HAP-1 (cell line): ENCODE measurements at regions not wholly inside any gene's neighbourhood (a gene's known extent, or its start where the extent isn't known, plus 50 kb on each side); places are given as distances from the start of the nearest gene placed in this dataset.

Experiments
- DNase-seq, 2 experiments: peaks; one replicate each; pipeline ENCODE4 v3.0.0-alpha.2; 2016 to 2020; ENCODE audit warnings: low spot score in 2 of 2
- H3K27me3 ChIP-seq: fragments of 250-450 bp; sonication (Bioruptor Pico); 2 replicates; pipeline ENCODE4 v1.5.1; 2020; ENCODE audit warnings: low read depth, mild to moderate bottlenecking, moderate library complexity
- H3K36me3 ChIP-seq: fragments of 250-450 bp; sonication (Bioruptor Pico); replicated peaks from 2 replicates; pipeline ENCODE4 v1.5.1; 2020; ENCODE audit warnings: mild to moderate bottlenecking
- H3K4me1 ChIP-seq: fragments of 250-450 bp; sonication (Bioruptor Pico); 2 replicates; pipeline ENCODE4 v1.5.1; 2020; ENCODE audit warnings: mild to moderate bottlenecking
- H3K4me3 ChIP-seq: fragments of 250-450 bp; sonication (Bioruptor Pico); 2 replicates; pipeline ENCODE4 v1.5.1; 2020; ENCODE audit warnings: mild to moderate bottlenecking, moderate library complexity
- H3K9me3 ChIP-seq: fragments of 250-450 bp; sonication (Bioruptor Pico); 2 replicates; pipeline ENCODE4 v1.5.1; 2020; ENCODE audit warnings: mild to moderate bottlenecking, moderate library complexity
- in situ Hi-C: fragments of 300-500 bp; cut with MboI; formaldehyde crosslinking; loops from 3 replicates; pipeline ENCODE4 v1.14.3; 2020; ENCODE audit warnings: low sequenced_read_pairs, inconsistent platforms, mixed read lengths

GRCh38 chrX:117376460-117376859 is 740.1 kb downstream of the KLHL13 start:
- Histone ChIP-seq H3K9me3 (no peaks in the 10 kb centered on the region), H3K27me3 (no peaks in the 10 kb centered on the region), H3K36me3 (no peaks in the 10 kb centered on the region), H3K4me3 (no peak overlapping the region), H3K4me1 (peaks cover 2% of the 10 kb centered on the region; the same call in 1 of the 2 replicates)
- in situ Hi-C loops = no loop called here
- no peak for DNase-seq

DNA sequence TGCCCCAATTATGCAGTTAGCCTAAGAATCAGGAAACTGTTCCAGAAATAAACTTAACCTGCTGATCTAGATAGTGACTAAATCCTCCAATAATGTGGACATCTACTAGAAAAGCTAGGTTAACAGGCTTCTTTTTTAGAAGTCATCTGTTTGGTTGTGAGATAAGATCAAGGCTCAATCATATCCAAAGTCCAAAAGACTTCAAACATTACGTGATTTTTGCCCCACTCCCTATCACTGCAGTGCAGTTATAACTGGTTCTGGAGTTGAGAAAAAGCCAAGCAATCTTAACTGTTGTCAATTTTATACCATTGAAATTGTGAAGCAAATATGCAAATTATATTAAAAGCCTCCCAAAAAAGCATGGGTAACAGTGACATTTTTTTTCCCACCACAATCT is 781.4 kb downstream of the KLHL13 start:
- in situ Hi-C loops = no loop called here

DNA sequence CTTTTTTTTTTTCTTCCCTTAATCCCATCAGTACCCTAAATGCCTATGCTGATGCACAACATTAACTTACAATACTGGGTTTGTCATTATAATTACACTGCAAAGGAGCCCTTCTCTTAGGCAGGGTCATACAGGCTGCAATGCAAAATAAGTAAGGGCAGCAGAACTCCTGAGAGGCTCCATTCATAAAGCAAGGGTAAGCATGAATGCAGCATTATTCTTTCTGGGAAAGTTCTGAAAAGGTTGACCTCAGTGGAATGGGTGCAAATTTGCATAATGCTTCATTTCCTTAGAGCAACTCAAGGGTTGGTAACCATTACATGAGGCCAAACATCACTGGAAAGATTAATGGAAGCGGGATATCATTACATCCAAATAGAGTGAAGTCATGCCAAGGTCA is 789.2 kb downstream of the KLHL13 start:
- Histone ChIP-seq H3K4me3 (no peak overlapping the region), H3K36me3 (no peaks in the 10 kb centered on the region), H3K27me3 (no peaks in the 10 kb centered on the region), H3K9me3 (peaks cover 11% of the 10 kb centered on the region; the same call in 1 of the 2 replicates), H3K4me1 (peaks cover 24% of the 10 kb centered on the region)
- DNase-seq = peak; percentile 68 to 99
- in situ Hi-C loops = no loop called here

More for the DNA sequence above, 781.4 kb downstream of the KLHL13 start:
- H3K4me3 ChIP-seq = no peak overlapping the region
- 0 out of 2 replicates have a peak, but pooled peaks cover 2% of the 10 kb centered on the region for H3K9me3 ChIP-seq
- no peak for DNase-seq
- no peaks in the 10 kb centered on the region for H3K27me3 ChIP-seq
- no peaks in the 10 kb centered on the region for H3K36me3 ChIP-seq
- peaks cover 6% of the 10 kb centered on the region for H3K4me1 ChIP-seq

DNA sequence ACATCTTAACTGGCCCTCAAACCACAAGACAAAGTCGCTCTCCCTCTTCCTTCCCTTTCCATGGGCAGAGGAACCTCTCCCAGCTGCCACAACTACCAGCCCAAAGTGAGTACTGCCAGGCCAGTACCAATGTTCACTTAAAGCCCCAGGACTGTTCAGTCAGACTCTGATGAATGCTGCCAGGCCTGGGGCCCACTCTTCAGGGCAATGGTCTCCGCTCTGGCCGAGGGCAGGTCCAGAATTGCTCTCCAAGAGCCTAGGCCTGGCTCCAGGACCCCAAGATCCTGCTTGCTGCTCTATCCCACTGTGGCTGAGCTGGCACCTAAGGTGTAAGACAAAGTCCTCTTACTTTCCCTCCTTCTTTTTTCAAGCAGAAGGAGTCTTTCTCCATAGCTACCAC is 790.9 kb downstream of the KLHL13 start:
- DNase-seq = no peak
- in situ Hi-C loops = no loop called here
- H3K36me3 ChIP-seq = no peaks in the 10 kb centered on the region
- H3K9me3 ChIP-seq = peaks cover 11% of the 10 kb centered on the region; the same call in 1 of the 2 replicates
- peaks cover 20% of the 10 kb centered on the region for H3K4me1 ChIP-seq
- no peak overlapping the region for H3K4me3 ChIP-seq
- H3K27me3 ChIP-seq = no peaks in the 10 kb centered on the region

DNA sequence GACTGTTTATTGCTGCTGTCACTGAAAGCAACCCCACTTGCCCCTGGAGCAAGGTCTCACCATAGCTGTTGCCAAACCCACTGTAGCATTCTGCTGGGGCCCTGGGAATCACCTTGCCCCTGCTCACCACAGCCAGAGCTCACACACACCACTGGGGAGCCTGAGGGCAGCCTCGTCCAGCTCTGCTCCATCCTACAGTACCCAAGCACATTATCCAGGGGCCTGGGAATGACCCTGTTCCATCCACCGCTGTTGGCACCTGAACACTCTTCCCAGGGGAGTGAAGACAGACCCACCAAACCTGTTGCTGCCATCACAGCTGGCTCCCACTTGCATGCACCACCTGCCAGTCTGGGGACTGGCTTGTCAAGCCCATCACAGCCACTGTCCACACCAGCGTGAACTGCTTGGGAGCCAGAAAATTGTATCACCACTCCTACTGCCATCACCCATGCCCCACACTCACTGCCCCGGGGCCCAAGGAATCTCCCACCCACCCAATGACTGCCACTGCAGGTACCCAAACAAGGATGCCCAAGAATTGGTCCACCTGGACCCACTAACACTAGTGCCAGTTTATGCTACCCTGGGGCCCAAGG is 811.3 kb downstream of the KLHL13 start:
- no peak for DNase-seq
- Histone ChIP-seq H3K27me3 (no peaks in the 10 kb centered on the region), H3K9me3 (no peaks in the 10 kb centered on the region), H3K4me3 (no peak overlapping the region), H3K4me1 (peaks cover 3% of the 10 kb centered on the region; the same call in 1 of the 2 replicates), H3K36me3 (no peaks in the 10 kb centered on the region)
- in situ Hi-C loops = no loop called here

DNA sequence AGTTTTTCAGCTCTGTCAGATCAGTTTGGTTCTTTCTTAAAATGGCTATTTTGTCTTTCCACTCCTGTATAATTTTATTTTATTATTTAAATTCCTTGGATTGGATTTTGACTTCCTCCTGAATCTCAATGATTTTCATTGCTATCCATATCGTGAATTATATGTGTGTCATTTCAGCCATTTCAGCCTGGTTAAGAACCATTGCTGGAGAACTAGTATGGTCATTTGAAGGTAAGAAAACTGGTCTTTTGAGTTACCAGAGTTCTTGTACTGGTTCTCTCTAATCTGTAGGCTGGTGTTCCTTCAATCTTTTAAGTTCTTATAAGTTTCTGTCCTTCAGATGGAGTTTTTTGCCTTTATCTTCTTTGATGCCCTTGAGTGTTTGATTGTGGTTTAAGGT is 815.5 kb downstream of the KLHL13 start:
- no peak for DNase-seq

DNA sequence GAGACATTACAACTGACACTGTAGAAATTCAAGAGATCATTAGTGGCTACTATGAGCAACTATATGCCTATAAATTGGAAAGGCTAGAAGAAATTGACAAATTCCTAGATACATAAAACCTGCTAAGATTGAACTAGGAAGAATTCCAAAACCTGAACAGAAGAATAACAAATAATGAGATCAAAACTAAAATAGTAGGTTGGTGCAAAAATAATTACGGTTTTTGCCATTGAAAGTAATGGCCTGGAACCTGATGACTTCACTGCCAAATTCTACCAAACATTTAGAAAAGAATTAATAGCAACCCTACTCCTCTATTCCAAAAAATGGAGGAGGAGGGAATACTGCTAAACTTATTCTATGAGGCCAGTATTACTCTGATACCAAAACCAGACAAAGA is 824.9 kb downstream of the KLHL13 start:
- no peaks in the 10 kb centered on the region for H3K4me1 ChIP-seq
- H3K4me3 ChIP-seq = no peak overlapping the region
- in situ Hi-C loops = no loop called here
- H3K27me3 ChIP-seq = no peaks in the 10 kb centered on the region
- no peak for DNase-seq
- no peaks in the 10 kb centered on the region; the same call in 1 of the 2 replicates for H3K9me3 ChIP-seq
- no peaks in the 10 kb centered on the region for H3K36me3 ChIP-seq

More for the DNA sequence above, 815.5 kb downstream of the KLHL13 start:
- in situ Hi-C loops = no loop called here
- Histone ChIP-seq H3K4me3 (no peak overlapping the region), H3K4me1 (peaks cover 3% of the 10 kb centered on the region; the same call in 1 of the 2 replicates), H3K27me3 (no peaks in the 10 kb centered on the region), H3K9me3 (no peaks in the 10 kb centered on the region; the same call in 1 of the 2 replicates), H3K36me3 (no peaks in the 10 kb centered on the region)

GRCh38 chrX:117274965-117275364 is 812.2 kb upstream of the CT83 start:
- DNase-seq = no peak
- H3K36me3 ChIP-seq = no peaks in the 10 kb centered on the region
- in situ Hi-C loops = no loop called here

More at GRCh38 chrX:117274965-117275364, 812.2 kb upstream of the CT83 start:
- no peak overlapping the region for H3K4me3 ChIP-seq
- no peaks in the 10 kb centered on the region; the same call in 1 of the 2 replicates for H3K4me1 ChIP-seq
- H3K27me3 ChIP-seq = no peaks in the 10 kb centered on the region
- H3K9me3 ChIP-seq = no peaks in the 10 kb centered on the region
